Activated T-cell treated with anti-CD3 and anti-CD28 coated beads, Interleukin-2, amount 50 U/mL, for 72 hours (primary cell): ENCODE measurements at regions not wholly inside any gene's neighbourhood (a gene's known extent, or its start where the extent isn't known, plus 50 kb on each side); places are given as distances from the start of the nearest gene placed in this dataset.

Experiments
- ATAC-seq, 2 donors: fragments of 150-1000 bp; cut with Tn5 transposase; replicated peaks in 1 of 2; 2 replicates each; pipeline ENCODE4 v1.10.0; 2021; ENCODE audit warnings: moderate library complexity in 2 of 2, mild to moderate bottlenecking in 1 of 2
- DNase-seq, 2 donors: peaks; one replicate each; pipeline ENCODE4 v3.0.0; 2021 to 2022; ENCODE audit warnings: mixed read lengths in 1 of 2
- H3K27ac Mint-ChIP-seq: one replicate; pipeline ENCODE4 v1.8.0; 2022; ENCODE audit warnings: mild to moderate bottlenecking, moderate library complexity, mixed read lengths
- H3K27me3 Mint-ChIP-seq: one replicate; pipeline ENCODE4 v1.8.0; 2022; ENCODE audit warnings: low read depth, mixed read lengths
- H3K36me3 Mint-ChIP-seq, 2 donors: one replicate each; pipeline ENCODE4 v1.8.0; 2022; ENCODE audit warnings: mixed read lengths in 2 of 2, mild to moderate bottlenecking in 1 of 2; ENCODE audit not compliant: insufficient read depth in 2 of 2
- H3K4me1 Mint-ChIP-seq: one replicate; pipeline ENCODE4 v1.8.0; 2022; ENCODE audit warnings: low read depth, mixed read lengths
- H3K4me3 Mint-ChIP-seq, 2 donors: one replicate each; pipeline ENCODE4 v1.8.0; 2022; ENCODE audit warnings: mild to moderate bottlenecking in 2 of 2, mixed read lengths in 2 of 2, moderate library complexity in 2 of 2
- H3K9me3 Mint-ChIP-seq, 2 donors: one replicate each; pipeline ENCODE4 v1.8.0; 2022; ENCODE audit warnings: mixed read lengths in 2 of 2

GRCh38 chr3:116824208-116824607, 114.6 kb downstream of the TUSC7 start:
- DNase-seq (no peak), ATAC-seq (no peak)
- Mint-ChIP-seq H3K27me3 (no peaks in the 10 kb centered on the region), H3K9me3 (no peaks in the 10 kb centered on the region), H3K4me3 (no peak overlapping the region), H3K27ac (no peak overlapping the region), H3K36me3 (no peaks in the 10 kb centered on the region), H3K4me1 (no peaks in the 10 kb centered on the region)

GRCh38 chr3:116833202-116833601, 123.6 kb downstream of the TUSC7 start:
- Mint-ChIP-seq H3K27ac (no peak overlapping the region), H3K36me3 (no peaks in the 10 kb centered on the region), H3K9me3 (no peaks in the 10 kb centered on the region), H3K4me1 (no peaks in the 10 kb centered on the region), H3K27me3 (no peaks in the 10 kb centered on the region), H3K4me3 (no peak overlapping the region)
- DNase-seq (no peak), ATAC-seq (no peak)

DNA sequence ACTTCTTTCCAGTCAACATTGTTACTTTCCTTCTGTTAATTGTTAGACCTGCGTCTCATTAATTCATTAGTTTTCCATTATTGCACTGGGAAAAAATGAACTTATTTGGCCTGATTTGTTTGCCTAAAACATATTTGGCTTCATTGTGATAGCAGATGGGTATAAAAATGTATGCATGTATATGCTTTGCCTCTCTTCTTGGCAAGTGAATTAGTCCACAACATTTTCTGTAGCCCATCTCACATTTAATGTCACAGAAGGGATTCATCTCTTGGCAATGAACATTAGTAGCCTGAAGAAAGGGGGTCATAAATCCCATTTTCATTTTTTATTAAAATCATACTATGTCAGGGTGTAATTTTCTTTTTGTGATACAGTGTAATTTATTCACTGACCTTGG, 125.2 kb downstream of the TUSC7 start:
- H3K27ac Mint-ChIP-seq = no peak overlapping the region
- no peaks in the 10 kb centered on the region for H3K27me3 Mint-ChIP-seq
- no peak for ATAC-seq

DNA sequence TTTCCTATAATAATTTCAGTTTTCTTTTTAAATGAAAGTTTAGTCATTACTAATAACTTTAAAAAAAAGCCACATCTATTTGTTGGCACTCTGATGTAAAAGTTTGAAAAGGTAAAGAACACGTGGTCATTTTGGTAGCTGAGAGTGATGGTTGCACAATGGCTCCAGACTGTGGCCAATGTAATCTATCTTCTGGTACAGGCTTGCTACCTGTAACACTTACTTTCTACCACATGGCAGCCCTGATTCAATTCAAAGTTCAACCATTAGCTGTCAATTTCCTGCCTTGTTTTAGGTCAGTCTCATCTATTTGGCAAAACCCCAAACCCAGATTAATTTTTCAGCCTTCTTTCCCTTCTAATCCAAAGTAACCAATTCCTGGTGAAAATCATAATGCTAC, 126.1 kb downstream of the TUSC7 start:
- DNase-seq (no peak), ATAC-seq (no peak)
- no peak overlapping the region for H3K27ac Mint-ChIP-seq
- no peaks in the 10 kb centered on the region for H3K27me3 Mint-ChIP-seq
- no peak overlapping the region for H3K4me3 Mint-ChIP-seq
- H3K4me1 Mint-ChIP-seq = no peaks in the 10 kb centered on the region
- no peaks in the 10 kb centered on the region for H3K9me3 Mint-ChIP-seq
- H3K36me3 Mint-ChIP-seq = no peaks in the 10 kb centered on the region

More for the DNA sequence above, 125.2 kb downstream of the TUSC7 start:
- DNase-seq = no peak
- Mint-ChIP-seq H3K9me3 (no peaks in the 10 kb centered on the region), H3K4me1 (no peaks in the 10 kb centered on the region), H3K36me3 (no peaks in the 10 kb centered on the region), H3K4me3 (no peak overlapping the region)

GRCh38 chr3:116836286-116836685, 126.7 kb downstream of the TUSC7 start:
- Mint-ChIP-seq H3K36me3 (no peaks in the 10 kb centered on the region), H3K27ac (no peak overlapping the region), H3K4me3 (no peak overlapping the region), H3K27me3 (no peaks in the 10 kb centered on the region), H3K4me1 (no peaks in the 10 kb centered on the region), H3K9me3 (peaks cover under 1 to 1% of the 10 kb centered on the region in 2 donors)
- ATAC-seq = no peak
- DNase-seq = no peak

DNA sequence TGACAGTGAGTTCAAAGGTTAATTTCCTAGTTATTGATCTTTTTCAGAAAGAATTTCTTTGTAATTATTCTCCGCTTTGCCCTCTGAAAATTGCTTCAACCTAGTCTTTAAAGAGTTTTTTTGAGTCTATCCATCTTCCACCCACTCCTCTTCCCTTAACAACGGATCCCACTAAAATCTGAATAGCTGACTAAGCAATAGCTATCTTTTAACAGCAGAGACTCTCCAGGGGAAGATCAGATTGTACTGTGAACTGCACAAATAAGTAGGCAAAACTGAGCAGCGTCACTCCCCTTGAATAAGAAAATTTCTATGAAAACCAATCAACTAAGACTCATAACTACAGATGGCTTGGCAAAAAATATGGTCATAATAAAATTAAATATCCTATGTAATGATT, 127.9 kb downstream of the TUSC7 start:
- no peak for DNase-seq
- no peak overlapping the region for H3K27ac Mint-ChIP-seq
- H3K27me3 Mint-ChIP-seq = no peaks in the 10 kb centered on the region
- no peaks in the 10 kb centered on the region for H3K4me1 Mint-ChIP-seq
- ATAC-seq = no peak
- no peaks in the 10 kb centered on the region for H3K36me3 Mint-ChIP-seq
- peaks cover 1 to 2% of the 10 kb centered on the region in 2 donors for H3K9me3 Mint-ChIP-seq
- H3K4me3 Mint-ChIP-seq = no peak overlapping the region

DNA sequence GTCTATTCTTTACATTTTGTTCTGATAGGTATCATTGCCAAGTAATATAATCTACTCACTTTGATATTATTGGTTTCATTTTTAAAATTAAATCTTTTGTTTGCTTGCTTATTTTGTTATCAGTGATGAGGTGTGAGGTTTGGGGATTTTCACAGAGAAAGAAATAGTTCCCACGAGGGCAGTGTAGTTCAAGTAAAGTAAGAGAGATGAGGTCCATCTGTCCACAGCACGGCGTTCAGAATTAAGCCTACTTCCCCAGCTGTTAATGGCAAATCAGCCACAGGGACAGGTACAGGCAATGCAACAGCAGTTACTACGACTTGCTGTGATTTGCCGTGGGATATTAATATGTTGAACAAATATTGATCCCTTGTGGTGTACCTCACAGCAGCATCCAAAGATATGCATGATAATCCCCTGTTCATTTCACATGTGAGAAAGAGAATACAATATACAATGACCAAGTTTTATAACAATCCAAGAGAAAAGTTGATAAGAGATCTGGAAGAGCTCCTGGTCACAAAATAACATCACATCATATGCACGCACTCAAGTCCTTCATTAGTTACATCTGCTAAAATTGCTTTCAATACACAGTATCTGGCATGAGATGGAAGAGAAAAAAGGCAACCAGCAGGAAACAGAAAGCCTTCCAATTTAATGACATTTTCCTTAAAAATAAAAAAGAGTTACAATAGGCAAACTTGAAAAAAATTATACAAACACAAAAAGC, 131.6 kb downstream of the TUSC7 start:
- ATAC-seq = no peak
- DNase-seq = no peak
- peaks cover 1 to 4% of the 10 kb centered on the region in 2 donors for H3K9me3 Mint-ChIP-seq
- H3K4me3 Mint-ChIP-seq = no peak overlapping the region
- H3K27me3 Mint-ChIP-seq = no peaks in the 10 kb centered on the region
- H3K4me1 Mint-ChIP-seq = no peaks in the 10 kb centered on the region
- H3K27ac Mint-ChIP-seq = no peak overlapping the region
- H3K36me3 Mint-ChIP-seq = no peaks in the 10 kb centered on the region

GRCh38 chr3:116842254-116842957, 132.8 kb downstream of the TUSC7 start:
- H3K27me3 Mint-ChIP-seq = no peaks in the 10 kb centered on the region
- DNase-seq (no peak), ATAC-seq (no peak)
- H3K36me3 Mint-ChIP-seq = no peaks in the 10 kb centered on the region
- no peak overlapping the region for H3K4me3 Mint-ChIP-seq
- peaks cover 1 to 6% of the 10 kb centered on the region in 2 donors for H3K9me3 Mint-ChIP-seq
- no peaks in the 10 kb centered on the region for H3K4me1 Mint-ChIP-seq
- no peak overlapping the region for H3K27ac Mint-ChIP-seq

DNA sequence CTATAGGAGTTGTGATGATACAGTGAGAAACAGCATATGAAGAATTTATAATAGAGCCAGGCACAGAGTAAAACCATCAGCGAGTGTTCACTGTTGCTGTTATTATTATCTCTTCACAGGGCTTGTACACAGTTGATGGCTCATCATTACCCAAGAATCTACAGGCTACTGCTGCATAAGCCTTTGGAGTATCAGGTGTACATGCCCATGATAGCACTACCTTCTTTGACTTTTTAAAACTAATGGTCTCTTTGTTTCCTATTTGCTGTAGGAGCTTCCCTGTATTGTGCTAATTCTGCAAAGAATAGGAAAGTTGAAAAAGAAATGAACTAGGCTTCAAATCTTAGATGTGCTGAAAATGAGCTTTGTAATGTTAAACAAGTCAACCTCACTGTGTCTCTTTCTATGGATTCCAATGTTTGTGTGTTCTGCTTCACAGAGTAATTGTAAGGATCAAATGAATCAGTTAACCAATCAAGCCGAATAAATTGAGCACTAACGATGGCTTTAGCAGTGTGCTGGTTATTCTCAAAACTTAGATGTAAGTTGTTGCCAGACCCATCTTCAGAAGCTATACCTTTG, 138.8 kb downstream of the TUSC7 start:
- H3K36me3 Mint-ChIP-seq = no peaks in the 10 kb centered on the region
- no peak overlapping the region for H3K4me3 Mint-ChIP-seq
- peaks cover 0 to 6% of the 10 kb centered on the region in 2 donors for H3K9me3 Mint-ChIP-seq

GRCh38 chr3:116849261-116849688, 139.7 kb downstream of the TUSC7 start:
- no peak for ATAC-seq
- no peak for DNase-seq
- Mint-ChIP-seq H3K27ac (no peak overlapping the region), H3K9me3 (peaks cover 0 to 6% of the 10 kb centered on the region in 2 donors), H3K36me3 (no peaks in the 10 kb centered on the region), H3K4me1 (no peaks in the 10 kb centered on the region), H3K4me3 (no peak overlapping the region), H3K27me3 (no peaks in the 10 kb centered on the region)

More for the DNA sequence above, 138.8 kb downstream of the TUSC7 start:
- H3K27me3 Mint-ChIP-seq = no peaks in the 10 kb centered on the region
- DNase-seq (no peak), ATAC-seq (no peak)
- no peaks in the 10 kb centered on the region for H3K4me1 Mint-ChIP-seq
- H3K27ac Mint-ChIP-seq = no peak overlapping the region

DNA sequence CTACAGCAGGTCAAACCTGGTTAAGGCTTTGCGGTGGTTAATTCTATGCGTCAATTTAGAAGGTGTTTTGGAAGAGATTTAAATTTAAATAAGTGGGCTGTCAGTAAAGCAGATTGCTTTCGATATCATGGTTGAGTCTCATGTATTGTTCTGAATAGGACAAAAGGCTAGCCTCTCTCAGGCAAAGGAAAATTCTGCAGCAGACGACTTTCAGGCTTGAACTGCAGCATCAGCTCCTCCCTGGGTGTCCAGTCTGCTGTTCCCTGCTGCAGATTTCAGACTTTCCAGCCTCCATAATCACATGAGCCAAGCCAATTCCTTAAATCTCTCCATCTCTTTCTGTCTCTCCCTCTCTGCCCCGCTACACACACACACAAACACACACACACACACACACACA, 143.2 kb downstream of the TUSC7 start:
- no peaks in the 10 kb centered on the region for H3K27me3 Mint-ChIP-seq
- ATAC-seq (no peak), DNase-seq (no peak)
- H3K9me3 Mint-ChIP-seq = peaks cover 0 to 1% of the 10 kb centered on the region in 2 donors
- no peaks in the 10 kb centered on the region for H3K4me1 Mint-ChIP-seq
- no peak overlapping the region for H3K27ac Mint-ChIP-seq
- no peak overlapping the region for H3K4me3 Mint-ChIP-seq
- no peaks in the 10 kb centered on the region for H3K36me3 Mint-ChIP-seq

- Mint-ChIP-seq H3K9me3 (no peaks in the 10 kb centered on the region), H3K36me3 (no peaks in the 10 kb centered on the region), H3K4me3 (no peak overlapping the region), H3K27ac (no peak overlapping the region), H3K27me3 (no peaks in the 10 kb centered on the region), H3K4me1 (no peaks in the 10 kb centered on the region)
- DNase-seq (no peak), ATAC-seq (no peak)
Observed at GRCh38 chr3:116863270-116863770, 153.7 kb downstream of the TUSC7 start.

DNA sequence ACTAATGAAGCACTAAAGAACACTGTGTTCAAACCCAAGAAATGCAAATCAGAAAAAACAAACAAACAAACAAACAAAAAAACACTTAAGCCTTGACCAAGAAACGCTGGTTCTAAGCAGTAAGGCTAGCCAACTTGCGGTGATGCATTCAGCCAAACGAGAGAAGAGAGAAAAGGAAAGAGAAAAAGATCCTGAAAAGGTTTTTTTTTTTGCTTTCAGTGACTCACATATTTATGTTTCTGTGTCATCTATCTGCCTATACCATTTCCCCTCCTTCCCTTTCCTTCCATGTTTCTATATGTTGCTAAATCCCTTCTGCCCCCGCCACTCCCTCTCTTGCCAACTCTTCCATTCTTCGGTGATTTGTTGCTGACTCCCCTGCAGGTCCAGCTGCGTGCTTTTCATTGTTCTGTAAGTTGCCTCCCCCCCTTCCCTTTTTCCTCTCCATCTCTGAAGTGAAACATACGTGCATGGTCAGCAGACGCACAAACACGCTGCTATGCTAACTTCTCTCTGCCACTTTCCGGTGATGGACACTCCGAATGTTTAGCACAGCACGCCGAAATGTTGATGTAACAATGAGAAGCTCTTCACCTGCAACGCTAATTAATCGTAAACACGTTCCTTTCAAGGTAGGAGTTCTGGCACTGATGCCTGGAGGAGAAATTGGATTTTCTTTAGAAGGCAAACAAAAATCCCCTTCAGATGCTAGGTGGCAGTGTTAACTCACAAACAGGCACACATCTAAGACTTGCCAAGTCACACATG, 154.4 kb downstream of the TUSC7 start:
- Mint-ChIP-seq H3K36me3 (no peaks in the 10 kb centered on the region), H3K4me1 (no peaks in the 10 kb centered on the region), H3K9me3 (no peaks in the 10 kb centered on the region), H3K4me3 (no peak overlapping the region), H3K27ac (no peak overlapping the region), H3K27me3 (no peaks in the 10 kb centered on the region)
- no peak for ATAC-seq
- DNase-seq = no peak
